ENCODE measurements at regions not wholly inside any gene's neighbourhood (a gene's known extent, or its start where the extent isn't known, plus 50 kb on each side); places are given as distances from the start of the nearest gene placed in this dataset.

DNA sequence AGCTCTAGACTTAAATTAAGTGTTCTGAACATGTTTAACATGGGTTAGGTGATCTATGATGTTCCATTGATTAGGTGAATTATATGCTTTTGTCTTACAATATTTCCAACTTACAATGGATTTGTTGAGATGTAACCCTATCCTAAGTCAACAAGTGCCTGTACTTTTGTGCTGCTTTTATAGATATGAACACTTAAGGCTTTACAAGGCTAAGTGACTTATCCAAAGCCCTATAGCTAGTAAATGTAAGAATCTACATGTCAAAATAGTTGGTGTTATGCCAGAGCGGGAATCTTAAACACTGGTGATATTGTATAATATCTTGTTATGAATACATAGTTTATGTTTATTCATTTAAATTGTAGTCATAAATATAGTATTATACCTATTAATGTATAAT, 1629.1 kb upstream of the IGFBP7 start:
- POLR2A ChIA-PET (ENCODE audit: unreplicated experiment) = no interaction called here
- BruUV-seq (replicated peaks) = no TSS peak

DNA sequence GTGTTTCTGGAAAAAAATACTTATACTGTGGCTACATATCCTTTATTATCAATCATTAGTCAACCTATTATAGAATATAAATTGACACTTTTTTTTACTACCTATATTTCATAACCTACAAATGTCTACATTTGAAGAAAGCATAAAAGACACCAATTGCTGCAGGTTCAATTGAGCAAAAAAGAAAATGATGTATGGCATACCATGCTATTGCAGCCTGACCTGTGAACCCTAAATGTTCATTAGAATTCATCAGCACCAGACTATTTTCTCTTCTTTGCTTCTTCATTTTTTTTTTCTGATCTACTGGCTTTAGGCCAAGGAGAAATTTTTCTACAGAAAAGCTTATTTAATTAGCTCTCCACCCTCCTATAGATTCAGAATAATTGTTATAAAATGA, 1628.2 kb upstream of the IGFBP7 start:
- POLR2A ChIA-PET (ENCODE audit: unreplicated experiment) = no interaction called here
- Histone ChIP-seq H2AFZ (ENCODE audit: low read length) (no peak overlapping the region), H4K20me1 (ENCODE audit: low read length) (no peaks in the 10 kb centered on the region), H3F3A (ENCODE audit: low read length, unreplicated experiment) (no peaks in the 10 kb centered on the region), H3K4me2 (ENCODE audit: low read length) (no peak overlapping the region), H3K27ac (ENCODE audit: low read length) (no peak overlapping the region), H3K79me2 (ENCODE audit: low read length) (no peaks in the 10 kb centered on the region), H3K9me2 (replicated peaks; ENCODE audit: low read length) (no peaks in the 10 kb centered on the region), H3K4me3 (ENCODE audit: low read length) (no peak overlapping the region), H3K27me3 (ENCODE audit: low read length) (no peaks in the 10 kb centered on the region), H3K36me3 (ENCODE audit: low read depth, low read length) (no peaks in the 10 kb centered on the region), H3K9me3 (ENCODE audit: low read length) (no peaks in the 10 kb centered on the region), H3K9ac (ENCODE audit: low read length) (no peak overlapping the region), H3K4me1 (ENCODE audit: insufficient read depth, low read length) (no peaks in the 10 kb centered on the region)
- no peak for ATAC-seq
- CTCF ChIA-PET = no interaction called here
- no TSS peak for BruUV-seq (replicated peaks)
- TF ChIP-seq EZH2phosphoT487 (IDR thresholded peaks at IDR 0.05; ENCODE audit: borderline replicate concordance, low read length) = no peak
- TF ChIP-seq, protein P1, sequence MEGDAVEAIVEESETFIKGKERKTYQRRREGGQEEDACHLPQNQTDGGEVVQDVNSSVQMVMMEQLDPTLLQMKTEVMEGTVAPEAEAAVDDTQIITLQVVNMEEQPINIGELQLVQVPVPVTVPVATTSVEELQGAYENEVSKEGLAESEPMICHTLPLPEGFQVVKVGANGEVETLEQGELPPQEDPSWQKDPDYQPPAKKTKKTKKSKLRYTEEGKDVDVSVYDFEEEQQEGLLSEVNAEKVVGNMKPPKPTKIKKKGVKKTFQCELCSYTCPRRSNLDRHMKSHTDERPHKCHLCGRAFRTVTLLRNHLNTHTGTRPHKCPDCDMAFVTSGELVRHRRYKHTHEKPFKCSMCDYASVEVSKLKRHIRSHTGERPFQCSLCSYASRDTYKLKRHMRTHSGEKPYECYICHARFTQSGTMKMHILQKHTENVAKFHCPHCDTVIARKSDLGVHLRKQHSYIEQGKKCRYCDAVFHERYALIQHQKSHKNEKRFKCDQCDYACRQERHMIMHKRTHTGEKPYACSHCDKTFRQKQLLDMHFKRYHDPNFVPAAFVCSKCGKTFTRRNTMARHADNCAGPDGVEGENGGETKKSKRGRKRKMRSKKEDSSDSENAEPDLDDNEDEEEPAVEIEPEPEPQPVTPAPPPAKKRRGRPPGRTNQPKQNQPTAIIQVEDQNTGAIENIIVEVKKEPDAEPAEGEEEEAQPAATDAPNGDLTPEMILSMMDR (conservative IDR thresholded peaks at IDR 0.05; ENCODE audit: low read depth, low read length) = no peak
- TF ChIP-seq EZH2 (IDR thresholded peaks at IDR 0.05; ENCODE audit: low read length, unreplicated experiment) = no peak
- DNase-seq = no peak
- intact Hi-C loops (cut with micrococcal nuclease) = loop anchor here (10.0 kb wide), 1 partner anchor 356 kb away; no protein-coding TSS in a partner anchor

More for the DNA sequence above, 1629.1 kb upstream of the IGFBP7 start:
- no peaks in the 10 kb centered on the region for H3F3A ChIP-seq (ENCODE audit: low read length, unreplicated experiment)
- no peaks in the 10 kb centered on the region for H4K20me1 ChIP-seq (ENCODE audit: low read length)
- no peak overlapping the region for H2AFZ ChIP-seq (ENCODE audit: low read length)
- intact Hi-C loops (cut with micrococcal nuclease) = loop anchor here (10.0 kb wide), 1 partner anchor 356 kb away; no protein-coding TSS in a partner anchor
- no peaks in the 10 kb centered on the region for H3K36me3 ChIP-seq (ENCODE audit: low read depth, low read length)
- ATAC-seq = peak; percentile 72; the same call in 1 of the 2 replicates
- H3K4me1 ChIP-seq (ENCODE audit: insufficient read depth, low read length) = no peaks in the 10 kb centered on the region
- H3K79me2 ChIP-seq (ENCODE audit: low read length) = no peaks in the 10 kb centered on the region
- no peaks in the 10 kb centered on the region for H3K27me3 ChIP-seq (ENCODE audit: low read length)
- H3K9ac ChIP-seq (ENCODE audit: low read length) = no peak overlapping the region
- no peak overlapping the region for H3K4me2 ChIP-seq (ENCODE audit: low read length)
- CTCF ChIA-PET = interaction anchor here (0.5 kb wide), 1 partner anchor 301 kb away, joined by 4 read pairs; no protein-coding TSS in a partner anchor
- TF ChIP-seq, protein P1 (conservative IDR thresholded peaks at IDR 0.05; ENCODE audit: low read depth, low read length) = no peak
- TF ChIP-seq EZH2 (IDR thresholded peaks at IDR 0.05; ENCODE audit: low read length, unreplicated experiment) (no peak), EZH2phosphoT487 (IDR thresholded peaks at IDR 0.05; ENCODE audit: borderline replicate concordance, low read length) (no peak)
- no peaks in the 10 kb centered on the region for H3K9me3 ChIP-seq (ENCODE audit: low read length)
- peak; percentile 23 for DNase-seq
- H3K4me3 ChIP-seq (ENCODE audit: low read length) = no peak overlapping the region
- no peak overlapping the region for H3K27ac ChIP-seq (ENCODE audit: low read length)
- H3K9me2 ChIP-seq (replicated peaks; ENCODE audit: low read length) = no peaks in the 10 kb centered on the region

DNA sequence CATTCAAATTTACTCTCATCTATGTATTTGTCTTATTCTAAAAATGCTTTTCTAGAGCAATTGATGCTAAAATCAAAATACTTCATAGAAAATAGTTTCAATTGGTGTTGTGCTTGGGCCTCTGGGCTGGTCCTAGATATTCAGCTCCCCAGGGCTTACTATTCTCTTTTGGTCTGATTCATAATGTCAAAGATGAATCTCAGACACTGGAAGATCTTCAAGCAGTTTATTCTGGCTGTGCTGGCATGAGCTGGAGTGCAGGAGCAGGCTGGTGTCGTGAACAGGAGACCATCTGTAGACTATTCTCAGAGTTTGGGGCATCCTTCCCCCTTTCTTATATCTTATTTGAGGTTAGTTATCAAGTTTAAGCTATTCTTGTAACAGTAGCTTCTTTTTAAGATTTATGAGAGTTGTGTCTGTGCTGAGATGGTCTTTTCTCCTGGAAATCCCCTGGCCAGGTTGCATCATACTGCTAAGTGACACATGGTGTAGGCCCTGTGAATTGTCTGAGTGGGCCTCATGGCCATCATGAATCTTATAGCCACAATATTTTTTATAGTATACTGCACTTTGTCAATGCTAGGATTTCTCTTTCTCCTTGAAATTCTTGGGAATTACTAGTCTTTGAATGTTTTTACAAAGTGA, 1624.0 kb upstream of the IGFBP7 start:
- Histone ChIP-seq H3K79me2 (ENCODE audit: low read length) (no peaks in the 10 kb centered on the region), H3K4me1 (ENCODE audit: insufficient read depth, low read length) (no peaks in the 10 kb centered on the region), H3K36me3 (ENCODE audit: low read depth, low read length) (no peaks in the 10 kb centered on the region), H4K20me1 (ENCODE audit: low read length) (no peaks in the 10 kb centered on the region), H2AFZ (ENCODE audit: low read length) (no peak overlapping the region), H3K9ac (ENCODE audit: low read length) (no peak overlapping the region), H3K9me2 (replicated peaks; ENCODE audit: low read length) (no peaks in the 10 kb centered on the region), H3K27me3 (ENCODE audit: low read length) (no peaks in the 10 kb centered on the region), H3K27ac (ENCODE audit: low read length) (no peak overlapping the region), H3K4me2 (ENCODE audit: low read length) (no peak overlapping the region), H3F3A (ENCODE audit: low read length, unreplicated experiment) (no peaks in the 10 kb centered on the region), H3K9me3 (ENCODE audit: low read length) (no peaks in the 10 kb centered on the region), H3K4me3 (ENCODE audit: low read length) (no peak overlapping the region)
- intact Hi-C loops (cut with micrococcal nuclease) = loop anchor here (5.0 to 10.0 kb wide), 3 partner anchors 323 to 443 kb away; no protein-coding TSS in a partner anchor
- ATAC-seq = no peak
- ChIA-PET POLR2A (ENCODE audit: unreplicated experiment) (interaction anchor here (0.6 kb wide), 1 partner anchor 65 kb away, joined by 4 read pairs; no protein-coding TSS in a partner anchor), CTCF (no interaction called here)
- BruUV-seq (replicated peaks) = no TSS peak
- TF ChIP-seq, protein P1 (conservative IDR thresholded peaks at IDR 0.05; ENCODE audit: low read depth, low read length) = no peak
- TF ChIP-seq EZH2phosphoT487 (IDR thresholded peaks at IDR 0.05; ENCODE audit: borderline replicate concordance, low read length) = no peak
- no peak for TF ChIP-seq EZH2 (IDR thresholded peaks at IDR 0.05; ENCODE audit: low read length, unreplicated experiment)
- no peak for DNase-seq

Data from PC-3 (cell line).